CD4-positive, alpha-beta T cell treated with Interleukin-10 for 1 hour (primary cell): ENCODE measurements at regions not wholly inside any gene's neighbourhood (a gene's known extent, or its start where the extent isn't known, plus 50 kb on each side); places are given as distances from the start of the nearest gene placed in this dataset.

Source experiments
- DNase-seq: peaks from one replicate; pipeline ENCODE4 v3.0.0-alpha.2; 2020

GRCh38 chr7:9876053-9876452 lies 1097.6 kb upstream of the PHF14 start:
- no peak for DNase-seq

GRCh38 chr7:9889554-9889953 lies 1084.1 kb upstream of the PHF14 start:
- DNase-seq = no peak

- no peak for DNase-seq
Observed at GRCh38 chr7:9890092-9890491, 1083.6 kb upstream of the PHF14 start.

- DNase-seq = no peak
Observed at GRCh38 chr7:9891056-9891455, 1082.6 kb upstream of the PHF14 start.

- DNase-seq = no peak
Observed at GRCh38 chr7:9900339-9900738, 1073.3 kb upstream of the PHF14 start.

GRCh38 chr7:9921326-9921725 lies 1052.3 kb upstream of the PHF14 start:
- DNase-seq = no peak

- no peak for DNase-seq
Observed at GRCh38 chr7:9937944-9938631, 1035.6 kb upstream of the PHF14 start.

- DNase-seq = no peak
Observed at GRCh38 chr7:9939176-9939575, 1034.5 kb upstream of the PHF14 start.

- no peak for DNase-seq
Observed at GRCh38 chr7:9945131-9945530, 1028.5 kb upstream of the PHF14 start.

GRCh38 chr7:9945857-9946256 lies 1027.8 kb upstream of the PHF14 start:
- DNase-seq = no peak

GRCh38 chr7:9955138-9955537 lies 1018.5 kb upstream of the PHF14 start:
- no peak for DNase-seq

- no peak for DNase-seq
Observed at GRCh38 chr7:9958486-9958885, 1015.2 kb upstream of the PHF14 start.

GRCh38 chr7:9960460-9960859 lies 1013.2 kb upstream of the PHF14 start:
- no peak for DNase-seq

GRCh38 chr7:9961161-9961922 lies 1012.3 kb upstream of the PHF14 start:
- DNase-seq = no peak

GRCh38 chr7:9962742-9963141 lies 1010.9 kb upstream of the PHF14 start:
- DNase-seq = no peak

- DNase-seq = no peak
Observed at GRCh38 chr7:9978106-9979064, 995.3 kb upstream of the PHF14 start.

- no peak for DNase-seq
Observed at GRCh38 chr7:9981742-9982349, 991.8 kb upstream of the PHF14 start.

GRCh38 chr7:9983048-9983447 lies 990.6 kb upstream of the PHF14 start:
- DNase-seq = no peak

GRCh38 chr7:10015687-10016086 lies 958.0 kb upstream of the PHF14 start:
- no peak for DNase-seq

- DNase-seq = no peak
Observed at GRCh38 chr7:10022480-10022879, 951.2 kb upstream of the PHF14 start.

GRCh38 chr7:10022957-10023356 lies 950.7 kb upstream of the PHF14 start:
- DNase-seq = no peak

- no peak for DNase-seq
Observed at GRCh38 chr7:10034843-10035556, 938.7 kb upstream of the PHF14 start.
